HG02884 (cell line): ENCODE measurements at regions not wholly inside any gene's neighbourhood (a gene's known extent, or its start where the extent isn't known, plus 50 kb on each side); places are given as distances from the start of the nearest gene placed in this dataset.
"Not testable (repeated sequence)": the region's sequence is repeated elsewhere in the genome, so short reads cannot be mapped to it uniquely, and the experiment has no call there.

Experiments
- ATAC-seq: cut with Tn5 transposase; IDR thresholded peaks from one replicate; pipeline ENCODE4 v1.9.1; 2021; ENCODE audit warnings: mild to moderate bottlenecking, moderate library complexity; ENCODE audit not compliant: unreplicated experiment

DNA sequence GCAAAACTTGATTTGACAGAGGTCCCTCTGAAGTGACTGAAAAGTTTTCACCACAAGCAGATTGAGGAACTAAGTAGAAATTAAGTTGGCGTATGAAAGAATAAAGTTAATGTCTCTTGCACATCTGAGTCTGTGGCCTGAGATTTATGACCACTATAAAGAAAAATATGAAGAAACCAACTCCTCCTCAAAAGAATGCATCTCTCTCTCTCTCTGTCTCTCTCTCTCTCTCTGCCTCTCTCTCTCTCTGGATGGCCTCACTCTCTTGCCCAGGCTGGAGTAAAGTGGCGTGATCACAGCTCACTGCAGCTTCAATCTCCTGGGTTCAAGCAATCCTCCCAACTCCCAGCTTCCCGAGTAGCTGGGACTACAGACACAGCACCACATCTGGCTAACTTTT is 55.2 kb downstream of the RPL22L1 start:
- ATAC-seq = no peak

DNA sequence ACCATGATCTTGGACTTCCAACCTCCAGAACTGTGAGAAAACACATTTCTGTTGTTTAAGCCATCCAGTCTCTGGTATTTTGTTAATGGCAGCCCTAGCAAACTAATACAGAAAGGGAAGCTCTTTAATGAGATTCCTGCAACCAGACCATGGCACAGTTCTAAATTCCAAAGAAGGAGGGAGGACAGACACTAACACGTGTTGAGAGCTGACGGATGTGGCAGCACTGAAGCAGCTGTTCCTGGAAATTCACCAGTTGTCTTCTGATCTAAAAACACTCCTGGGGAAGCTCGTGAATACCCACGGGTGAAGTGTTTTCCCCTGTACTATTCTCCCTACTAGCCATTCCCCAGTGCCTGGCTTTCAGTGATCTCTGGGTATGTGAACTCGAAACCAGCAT is 56.7 kb downstream of the RPL22L1 start:
- no peak for ATAC-seq

- peak; percentile 69 for ATAC-seq
These were observed 57.9 kb downstream of the RPL22L1 start for GRCh38 chr3:170811928-170812591.

GRCh38 chr3:170811515-170811914 is 58.5 kb downstream of the RPL22L1 start:
- ATAC-seq = no peak

DNA sequence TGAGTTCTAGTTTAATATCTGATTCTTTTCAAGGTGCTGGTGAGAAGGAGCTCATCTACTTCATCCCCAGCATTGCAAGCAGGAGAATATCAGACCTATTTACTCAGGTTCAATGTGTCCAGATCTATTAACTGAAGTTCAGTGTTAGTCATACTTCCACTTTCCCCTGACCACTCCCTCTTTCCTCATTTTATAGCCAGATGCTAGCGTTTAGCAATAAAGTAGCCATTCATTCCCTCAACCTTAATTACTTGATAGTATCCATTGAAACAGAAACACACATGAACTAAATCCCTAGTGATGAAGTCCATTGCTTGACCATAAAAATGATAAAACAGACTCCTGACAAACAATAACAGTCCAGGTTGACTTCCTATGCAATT is 60.0 kb downstream of the RPL22L1 start:
- no peak for ATAC-seq

- no peak for ATAC-seq
These were observed 60.7 kb downstream of the RPL22L1 start for GRCh38 chr3:170809007-170809974.

GRCh38 chr3:170808041-170808440 is 62.0 kb downstream of the RPL22L1 start:
- ATAC-seq = no peak

- ATAC-seq = no peak
These were observed 63.3 kb downstream of the RPL22L1 start for GRCh38 chr3:170806676-170807075.

GRCh38 chr3:170806141-170806540 is 63.9 kb downstream of the RPL22L1 start:
- ATAC-seq = no peak

DNA sequence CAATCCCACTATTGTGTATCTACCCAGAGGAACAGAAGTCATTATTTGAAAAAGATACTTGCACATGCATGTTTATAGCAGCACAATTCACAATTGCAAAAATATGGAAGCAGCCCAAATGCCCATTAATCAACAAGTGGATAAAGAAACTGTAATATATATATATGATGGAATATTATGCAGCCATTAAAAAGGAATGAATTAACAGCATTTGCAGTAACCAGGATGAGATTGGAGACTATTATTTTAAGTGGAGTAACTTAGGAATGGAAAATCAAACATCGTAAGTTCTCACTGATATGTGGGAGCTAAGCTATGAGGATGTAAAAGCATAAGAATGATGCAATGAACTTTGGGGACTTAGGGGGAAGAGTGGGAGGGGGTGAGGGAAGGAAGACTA is 64.7 kb downstream of the RPL22L1 start:
- ATAC-seq = not testable (repeated sequence)

DNA sequence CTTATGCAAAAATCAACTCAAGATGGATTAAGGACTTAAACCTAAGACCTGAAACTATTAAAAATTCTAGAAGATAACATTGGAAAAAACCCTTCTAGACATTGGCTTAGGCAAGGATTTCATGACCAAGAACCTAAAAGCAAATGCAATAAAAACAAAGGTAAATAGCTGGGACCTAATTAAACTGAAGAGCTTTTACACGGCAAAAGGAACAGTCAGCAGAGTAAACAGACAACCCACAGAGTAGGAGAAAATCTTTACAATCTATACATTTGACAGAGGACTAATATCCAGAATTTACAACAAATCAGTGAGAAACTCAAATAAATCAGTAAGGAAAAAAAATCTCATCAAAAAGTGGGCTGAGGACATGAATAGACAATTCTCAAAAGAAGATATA is 65.4 kb downstream of the RPL22L1 start:
- not testable (repeated sequence) for ATAC-seq

DNA sequence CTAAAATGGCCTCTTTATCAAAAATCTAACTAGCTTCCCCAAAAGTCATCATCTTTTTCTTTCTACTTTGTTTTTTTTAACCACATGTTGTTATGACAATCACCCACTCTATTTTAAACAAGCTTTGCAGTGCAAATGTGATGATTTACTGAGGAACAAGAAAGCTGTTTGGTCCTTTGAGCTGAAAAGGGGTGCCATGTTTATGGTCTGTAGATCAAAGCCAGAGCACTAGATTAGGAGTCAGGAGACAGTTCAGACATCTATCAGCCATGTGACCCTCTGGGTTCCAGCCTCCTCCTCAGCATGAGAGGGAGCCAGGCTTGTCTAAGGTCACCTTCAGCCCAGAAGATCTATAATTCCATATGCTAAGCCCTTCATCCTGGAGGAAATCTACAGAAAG is 65.9 kb downstream of the RPL22L1 start:
- ATAC-seq = no peak

- no peak for ATAC-seq
These were observed 67.5 kb downstream of the RPL22L1 start for GRCh38 chr3:170802164-170803151.

- no peak for ATAC-seq
These were observed 68.4 kb downstream of the RPL22L1 start for GRCh38 chr3:170801597-170801996.

DNA sequence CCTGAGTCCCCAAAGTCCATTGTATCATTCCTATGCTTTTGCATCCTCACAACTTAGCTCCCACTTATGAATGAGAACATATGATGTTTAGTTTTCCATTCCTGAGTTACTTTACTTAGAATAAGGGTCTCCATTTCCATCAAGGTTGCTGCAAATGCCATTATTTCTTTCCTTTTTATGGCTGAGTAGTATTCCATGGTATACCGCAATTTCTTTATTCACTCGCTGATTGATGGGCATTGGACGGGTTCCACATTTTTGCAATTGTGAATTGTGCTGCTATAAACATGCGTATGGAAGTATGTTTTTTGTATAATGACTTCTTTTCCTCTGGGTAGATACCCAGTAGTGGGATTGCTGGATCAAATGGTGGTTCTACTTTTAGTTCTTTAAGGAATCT is 69.7 kb downstream of the RPL22L1 start:
- ATAC-seq = not testable (repeated sequence)

GRCh38 chr3:170799009-170799408 is 71.0 kb downstream of the RPL22L1 start:
- no peak for ATAC-seq

- ATAC-seq = no peak
These were observed 72.3 kb downstream of the RPL22L1 start for GRCh38 chr3:170797685-170798084.

- no peak for ATAC-seq
These were observed 77.5 kb downstream of the RPL22L1 start for GRCh38 chr3:170792471-170792870.

- no peak for ATAC-seq
These were observed 79.3 kb downstream of the RPL22L1 start for GRCh38 chr3:170790647-170791046.

DNA sequence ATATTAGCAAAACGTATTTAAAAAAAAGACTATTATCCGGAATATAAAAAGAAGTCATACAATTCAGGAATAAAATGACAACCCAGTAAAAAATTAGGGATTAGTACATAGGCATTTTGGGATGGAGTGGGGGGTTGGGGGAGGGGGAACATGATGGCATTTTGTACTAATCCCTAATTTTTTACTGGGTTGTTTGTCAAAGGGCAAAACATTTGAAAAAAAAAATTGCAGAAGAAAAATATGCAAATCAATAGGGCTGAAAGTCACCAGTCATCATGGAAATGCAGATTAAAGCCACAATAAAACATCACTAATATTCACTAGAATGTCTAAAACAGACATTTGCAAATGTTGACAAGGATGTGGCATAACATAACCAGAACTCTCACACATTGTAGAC is 82.5 kb downstream of the RPL22L1 start:
- no peak for ATAC-seq

GRCh38 chr3:170785454-170785853 is 84.5 kb downstream of the RPL22L1 start:
- no peak for ATAC-seq
